DOHH2 (cell line): ENCODE measurements at regions not wholly inside any gene's neighbourhood (a gene's known extent, or its start where the extent isn't known, plus 50 kb on each side); places are given as distances from the start of the nearest gene placed in this dataset.

Experiments used
- CTCF ChIP-seq: fragments of 200-600 bp; sonication (generic); IDR thresholded peaks from one replicate; pipeline ENCODE4 v1.5.1; 2014; ENCODE audit warnings: antibody characterized with exemption, mild to moderate bottlenecking, low read depth, low read length; ENCODE audit not compliant: poor library complexity, severe bottlenecking
- EZH2phosphoT487 ChIP-seq: fragments of 200-600 bp; sonication (generic); IDR thresholded peaks from 2 replicates; pipeline ENCODE4 v1.6.1; 2017; ENCODE audit warnings: borderline replicate concordance, mild to moderate bottlenecking, antibody characterized with exemption, low read length, moderate library complexity, mixed read lengths

GRCh38 chr1:81380436-81380835, 420.3 kb upstream of the ADGRL2 start:
- TF ChIP-seq CTCF (no peak), EZH2phosphoT487 (no peak)
